B cell (primary cell): ENCODE measurements at regions not wholly inside any gene's neighbourhood (a gene's known extent, or its start where the extent isn't known, plus 50 kb on each side); places are given as distances from the start of the nearest gene placed in this dataset.

Source experiments
- ATAC-seq: fragments of 200-7000 bp; cut with Tn5 transposase; one replicate; pipeline ENCODE4 v1.10.0; 2021; ENCODE audit warnings: low read depth, mild to moderate bottlenecking, moderate number of reproducible peaks, moderate library complexity
- CTCF ChIA-PET: fragments of 350-600 bp; sonication (Branson Sonifier 250); formaldehyde crosslinking; loops from one replicate; lab custom pipeline; 2021; ENCODE audit warnings: antibody characterized with exemption, inconsistent platforms; lab: Charles Lee
- POLR2A ChIA-PET: fragments of 350-600 bp; sonication (Branson Sonifier 250); formaldehyde crosslinking; loops from one replicate; lab custom pipeline; 2021; ENCODE audit warnings: antibody characterized with exemption; lab: Charles Lee
- DNase-seq: peaks from one replicate; pipeline ENCODE4 v3.0.0; 2013
- H2AFZ ChIP-seq: 2 replicates; pipeline ENCODE4 v1.6.1; 2012; ENCODE audit warnings: mild to moderate bottlenecking, low read depth, low read length; ENCODE audit not compliant: insufficient read depth, poor library complexity, severe bottlenecking
- H3K27ac ChIP-seq, 2 donors: 1 replicate in 1 of 2; 2 replicates in 1 of 2; pipeline ENCODE4 v1.5.1; 2012 to 2013; ENCODE audit warnings: low read length in 2 of 2, mild to moderate bottlenecking in 2 of 2, moderate library complexity in 1 of 2
- H3K27me3 ChIP-seq, 4 experiments: fragments of 200-600 bp in 1 of 4; sonication (generic) in 1 of 4; replicated peaks in 1 of 4; 1 replicate in 2 of 4; 2 replicates in 2 of 4; pipeline versions ENCODE4 v1.6.1 to v1.7.0; 2013 to 2016; ENCODE audit warnings: low read length in 3 of 4, mild to moderate bottlenecking in 2 of 4, mixed read lengths in 1 of 4, moderate library complexity in 1 of 4; ENCODE audit not compliant: insufficient read depth in 4 of 4, control insufficient read depth in 3 of 4; ENCODE audit errors: control extremely low read depth in 1 of 4
- H3K36me3 ChIP-seq, 2 experiments: replicated peaks in 1 of 2; 1 replicate in 1 of 2; 2 replicates in 1 of 2; pipeline versions ENCODE4 v1.6.1 to v1.7.1; 2013; ENCODE audit warnings: low read length in 1 of 2; ENCODE audit not compliant: insufficient read depth in 2 of 2, control insufficient read depth in 1 of 2; ENCODE audit errors: control extremely low read depth in 1 of 2, extremely low read depth in 1 of 2
- H3K4me1 ChIP-seq, 2 donors: fragments of 200-600 bp in 1 of 2; sonication (generic) in 1 of 2; 1 replicate in 1 of 2; 2 replicates in 1 of 2; pipeline versions ENCODE4 v1.5.1 to v1.6.1; 2013 to 2017; ENCODE audit warnings: low read length in 2 of 2; ENCODE audit not compliant: control insufficient read depth in 2 of 2, insufficient read depth in 2 of 2
- H3K4me2 ChIP-seq: replicated peaks from 2 replicates; pipeline ENCODE3; 2012; ENCODE audit warnings: mild to moderate bottlenecking, low read depth, low read length; ENCODE audit not compliant: poor library complexity, severe bottlenecking
- H3K4me3 ChIP-seq, 5 experiments: fragments of 200-600 bp in 1 of 5; sonication (generic) in 1 of 5; 1 replicate in 3 of 5; 2 replicates in 2 of 5; pipeline versions ENCODE4 v1.5.1 to v1.7.0; 2011 to 2016; ENCODE audit warnings: low read length in 4 of 5, mild to moderate bottlenecking in 4 of 5, low read depth in 2 of 5, control low read depth in 1 of 5, moderate library complexity in 1 of 5; ENCODE audit not compliant: insufficient read depth in 1 of 5; ENCODE audit errors: control extremely low read depth in 1 of 5, extremely low read depth in 1 of 5
- H3K79me2 ChIP-seq: fragments of 200-600 bp; sonication (generic); one replicate; pipeline ENCODE4 v1.6.0; 2016; ENCODE audit warnings: low read length; ENCODE audit not compliant: control insufficient read depth, insufficient read depth
- H3K9ac ChIP-seq: fragments of 200-600 bp; sonication (generic); 2 replicates; pipeline ENCODE4 v1.6.1; 2017; ENCODE audit warnings: mild to moderate bottlenecking, low read length, moderate library complexity
- H3K9me3 ChIP-seq, 3 donors: one replicate each; pipeline versions ENCODE4 v1.6.1 to v1.7.1; 2013; ENCODE audit warnings: low read length in 2 of 3; ENCODE audit not compliant: control insufficient read depth in 2 of 3, insufficient read depth in 1 of 3; ENCODE audit errors: control extremely low read depth in 1 of 3
- H4K20me1 ChIP-seq: 2 replicates; pipeline ENCODE4 v1.6.0; 2012; ENCODE audit warnings: mild to moderate bottlenecking, low read length; ENCODE audit not compliant: insufficient read depth, control insufficient read depth, poor library complexity, severe bottlenecking
- H3K27ac Mint-ChIP-seq: one replicate; pipeline ENCODE4 v1.8.0; 2021; ENCODE audit warnings: mixed read lengths
- H3K27me3 Mint-ChIP-seq: one replicate; pipeline ENCODE4 v1.8.0; 2021; ENCODE audit warnings: mixed read lengths
- H3K4me1 Mint-ChIP-seq: one replicate; pipeline ENCODE4 v1.8.0; 2021; ENCODE audit warnings: mixed read lengths
- H3K4me3 Mint-ChIP-seq: one replicate; pipeline ENCODE4 v1.8.0; 2021; ENCODE audit warnings: mixed read lengths
- H3K9me3 Mint-ChIP-seq: one replicate; pipeline ENCODE4 v1.8.0; 2022; ENCODE audit warnings: mixed read lengths; ENCODE audit not compliant: insufficient read depth
- EZH2 ChIP-seq: IDR thresholded peaks from 2 replicates; pipeline ENCODE4 v1.6.1; 2012; ENCODE audit warnings: borderline replicate concordance, low read depth, mild to moderate bottlenecking, moderate library complexity, low read length; ENCODE audit not compliant: insufficient read depth, poor library complexity, severe bottlenecking
- WGBS: methylation state at CpG from one replicate; pipeline ENCODE4 v1.1.5; 2013; ENCODE audit warnings: missing lambda C conversion rate; ENCODE audit not compliant: insufficient coverage; 5-methylcytosine and 5-hydroxymethylcytosine counted together
- intact Hi-C: fragments of 100-400 bp; cut with micrococcal nuclease; formaldehyde crosslinking; loops from one replicate; pipeline ENCODE4 v1.10.0; 2022
- TF ChIP-seq, protein P1 (sequence below): fragments of 200-600 bp; IDR thresholded peaks from one replicate; pipeline ENCODE4 v1.8.0; 2022; ENCODE audit warnings: antibody characterized with exemption, mild to moderate bottlenecking

DNA sequence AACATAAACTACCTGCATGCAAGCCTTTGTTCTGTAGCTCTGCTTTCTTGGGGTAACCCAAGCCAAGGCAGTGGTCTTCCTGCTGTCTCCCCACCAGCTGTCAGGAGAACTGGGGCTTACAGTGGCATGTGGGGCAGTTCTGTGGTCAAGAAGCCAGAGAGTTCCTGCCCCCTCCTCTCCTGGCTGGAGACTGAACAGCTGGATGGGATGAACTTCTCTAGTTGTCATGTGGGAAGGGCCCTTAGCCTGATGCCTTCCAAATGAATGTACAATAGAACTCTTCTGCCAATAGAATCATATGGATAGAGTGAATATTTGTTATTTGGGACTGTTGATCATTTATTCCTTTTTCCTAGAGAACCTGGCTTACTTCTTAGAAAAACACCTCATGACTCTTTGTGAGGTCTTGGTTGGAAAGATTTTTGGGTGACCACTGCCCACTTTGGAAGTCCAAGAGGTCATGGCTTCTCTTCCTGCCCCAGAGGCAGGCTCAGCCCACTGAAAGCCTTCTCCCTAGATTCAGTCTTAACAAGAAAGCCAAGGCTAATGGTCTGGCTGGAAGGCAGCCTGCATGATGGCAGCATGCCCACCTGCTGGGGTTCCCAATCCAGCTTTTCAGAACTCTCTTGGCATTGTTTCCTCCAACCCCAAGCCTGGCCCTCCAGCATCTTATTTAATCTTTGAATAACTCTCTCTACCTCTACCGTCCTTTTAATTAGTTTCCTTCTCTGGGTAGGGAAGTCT is 462.9 kb upstream of the PROK2 start:
- Mint-ChIP-seq H3K4me3 (no peak overlapping the region), H3K4me1 (peaks cover 17% of the 10 kb centered on the region), H3K27ac (no peak overlapping the region), H3K27me3 (peaks cover 22% of the 10 kb centered on the region), H3K9me3 (no peaks in the 10 kb centered on the region)
- Histone ChIP-seq H3K27me3 (peaks cover 0 to 10% (median 4%) of the 10 kb centered on the region in 4 experiments), H3K27ac (no peak overlapping the region), H3K9ac (no peak overlapping the region), H4K20me1 (no peaks in the 10 kb centered on the region), H3K79me2 (no peaks in the 10 kb centered on the region), H3K4me2 (no peak overlapping the region), H3K4me3 (no peak overlapping the region), H2AFZ (no peak overlapping the region), H3K36me3 (no peaks in the 10 kb centered on the region), H3K4me1 (peaks cover 7 to 12% of the 10 kb centered on the region in 2 donors), H3K9me3 (peaks cover 0 to 8% (median 0%) of the 10 kb centered on the region in 3 donors)
- TF ChIP-seq, protein P1, sequence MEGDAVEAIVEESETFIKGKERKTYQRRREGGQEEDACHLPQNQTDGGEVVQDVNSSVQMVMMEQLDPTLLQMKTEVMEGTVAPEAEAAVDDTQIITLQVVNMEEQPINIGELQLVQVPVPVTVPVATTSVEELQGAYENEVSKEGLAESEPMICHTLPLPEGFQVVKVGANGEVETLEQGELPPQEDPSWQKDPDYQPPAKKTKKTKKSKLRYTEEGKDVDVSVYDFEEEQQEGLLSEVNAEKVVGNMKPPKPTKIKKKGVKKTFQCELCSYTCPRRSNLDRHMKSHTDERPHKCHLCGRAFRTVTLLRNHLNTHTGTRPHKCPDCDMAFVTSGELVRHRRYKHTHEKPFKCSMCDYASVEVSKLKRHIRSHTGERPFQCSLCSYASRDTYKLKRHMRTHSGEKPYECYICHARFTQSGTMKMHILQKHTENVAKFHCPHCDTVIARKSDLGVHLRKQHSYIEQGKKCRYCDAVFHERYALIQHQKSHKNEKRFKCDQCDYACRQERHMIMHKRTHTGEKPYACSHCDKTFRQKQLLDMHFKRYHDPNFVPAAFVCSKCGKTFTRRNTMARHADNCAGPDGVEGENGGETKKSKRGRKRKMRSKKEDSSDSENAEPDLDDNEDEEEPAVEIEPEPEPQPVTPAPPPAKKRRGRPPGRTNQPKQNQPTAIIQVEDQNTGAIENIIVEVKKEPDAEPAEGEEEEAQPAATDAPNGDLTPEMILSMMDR: no peak
- TF ChIP-seq EZH2: no peak
- ATAC-seq: no peak
- ChIA-PET POLR2A (interaction anchor here (0.6 kb wide), 1 partner anchor 511 kb away, joined by 5 read pairs; no protein-coding TSS in a partner anchor), CTCF (interaction anchor here (1.2 kb wide), 1 partner anchor 75 kb away, joined by 4 read pairs; no protein-coding TSS in a partner anchor)
- no peak for DNase-seq
- no CpG with 5 or more reads among the region's 1 CpG for WGBS
- intact Hi-C loops: no loop called here

DNA sequence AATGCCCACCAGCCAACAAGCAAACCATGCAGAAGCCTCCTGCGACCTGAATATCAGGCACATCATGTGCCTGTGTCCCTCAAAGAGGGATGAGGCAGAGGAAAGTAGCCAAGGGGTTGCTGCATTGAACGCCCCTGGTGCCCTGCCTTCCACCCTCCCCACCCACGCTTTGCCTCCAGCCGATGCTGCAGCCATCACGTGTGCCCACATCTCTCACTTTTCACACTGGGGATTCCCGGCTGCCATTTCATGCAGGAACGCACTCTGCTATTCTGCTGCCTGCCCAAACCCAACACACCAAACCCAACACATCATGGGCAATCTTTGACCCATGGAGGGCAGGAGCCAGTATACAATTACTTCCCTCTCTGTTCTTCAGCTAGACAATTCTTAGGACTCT is 462.2 kb upstream of the PROK2 start:
- ATAC-seq: no peak
- no peak overlapping the region for H2AFZ ChIP-seq
- H3K4me1 Mint-ChIP-seq: peaks cover 17% of the 10 kb centered on the region
- no peak overlapping the region for H3K4me3 ChIP-seq
- H4K20me1 ChIP-seq: no peaks in the 10 kb centered on the region
- no peak overlapping the region for H3K9ac ChIP-seq
- H3K4me1 ChIP-seq: peaks cover 7 to 12% of the 10 kb centered on the region in 2 donors
- H3K9me3 Mint-ChIP-seq: no peaks in the 10 kb centered on the region
- H3K27ac ChIP-seq: no peak overlapping the region
- WGBS: 69% methylated on average over 6 of the region's 7 CpGs
- no peak for DNase-seq
- no peak overlapping the region for H3K4me2 ChIP-seq
- intact Hi-C loops: no loop called here
- ChIA-PET CTCF (no interaction called here), POLR2A (no interaction called here)
- peaks cover 27% of the 10 kb centered on the region for H3K27me3 Mint-ChIP-seq
- H3K9me3 ChIP-seq: peaks cover 0 to 8% (median 0%) of the 10 kb centered on the region in 3 donors
- TF ChIP-seq, protein P1: no peak
- no peak for TF ChIP-seq EZH2
- no peaks in the 10 kb centered on the region for H3K79me2 ChIP-seq
- no peaks in the 10 kb centered on the region for H3K36me3 ChIP-seq
- H3K27ac Mint-ChIP-seq: no peak overlapping the region
- peaks cover 0 to 10% (median 4%) of the 10 kb centered on the region in 4 experiments for H3K27me3 ChIP-seq
- no peak overlapping the region for H3K4me3 Mint-ChIP-seq
